ENCODE measurements at regions not wholly inside any gene's neighbourhood (a gene's known extent, or its start where the extent isn't known, plus 50 kb on each side); places are given as distances from the start of the nearest gene placed in this dataset.

DNA sequence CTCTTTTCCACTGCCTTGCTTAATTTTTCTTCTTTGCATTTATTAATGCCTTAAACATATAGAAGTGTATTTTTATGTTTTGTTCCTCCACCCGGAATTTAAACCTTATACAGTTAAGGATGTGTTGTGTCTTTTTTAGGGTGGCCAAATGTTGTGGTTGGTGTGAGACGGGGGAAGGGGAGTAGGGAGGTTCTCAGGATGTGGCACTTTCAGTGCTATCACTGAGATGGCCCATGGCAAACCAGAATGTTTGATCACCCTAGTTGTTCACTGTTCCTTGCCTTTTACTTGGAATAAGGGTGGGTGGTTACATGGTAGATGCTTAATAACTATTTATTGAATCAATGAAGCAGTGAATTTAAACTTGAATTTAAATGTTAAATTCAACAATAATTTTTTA is 216.0 kb upstream of the SLITRK1 start:
- H3K4me3 ChIP-seq (ENCODE audit: low read depth, low read length, poor library complexity, severe bottlenecking) = no peak overlapping the region
- no peaks in the 10 kb centered on the region for H3K4me1 ChIP-seq (ENCODE audit: insufficient read depth, low read length, poor library complexity, severe bottlenecking)
- TF ChIP-seq, protein P1, sequence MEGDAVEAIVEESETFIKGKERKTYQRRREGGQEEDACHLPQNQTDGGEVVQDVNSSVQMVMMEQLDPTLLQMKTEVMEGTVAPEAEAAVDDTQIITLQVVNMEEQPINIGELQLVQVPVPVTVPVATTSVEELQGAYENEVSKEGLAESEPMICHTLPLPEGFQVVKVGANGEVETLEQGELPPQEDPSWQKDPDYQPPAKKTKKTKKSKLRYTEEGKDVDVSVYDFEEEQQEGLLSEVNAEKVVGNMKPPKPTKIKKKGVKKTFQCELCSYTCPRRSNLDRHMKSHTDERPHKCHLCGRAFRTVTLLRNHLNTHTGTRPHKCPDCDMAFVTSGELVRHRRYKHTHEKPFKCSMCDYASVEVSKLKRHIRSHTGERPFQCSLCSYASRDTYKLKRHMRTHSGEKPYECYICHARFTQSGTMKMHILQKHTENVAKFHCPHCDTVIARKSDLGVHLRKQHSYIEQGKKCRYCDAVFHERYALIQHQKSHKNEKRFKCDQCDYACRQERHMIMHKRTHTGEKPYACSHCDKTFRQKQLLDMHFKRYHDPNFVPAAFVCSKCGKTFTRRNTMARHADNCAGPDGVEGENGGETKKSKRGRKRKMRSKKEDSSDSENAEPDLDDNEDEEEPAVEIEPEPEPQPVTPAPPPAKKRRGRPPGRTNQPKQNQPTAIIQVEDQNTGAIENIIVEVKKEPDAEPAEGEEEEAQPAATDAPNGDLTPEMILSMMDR (conservative IDR thresholded peaks at IDR 0.05; ENCODE audit: low read length) = no peak
- TF ChIP-seq EZH2phosphoT487 (IDR thresholded peaks at IDR 0.05; ENCODE audit: borderline replicate concordance, low read depth, low read length) = no peak
- no peaks in the 10 kb centered on the region for H4K20me1 ChIP-seq (ENCODE audit: insufficient read depth, low read length)
- no peak overlapping the region for H3K27ac ChIP-seq (ENCODE audit: low read depth, low read length, poor library complexity, severe bottlenecking)
- H3K4me2 ChIP-seq (ENCODE audit: low read length) = no peak overlapping the region
- CTCF ChIA-PET (ENCODE audit: unreplicated experiment) = no interaction called here
- H3K9me3 ChIP-seq (ENCODE audit: low read length) = no peaks in the 10 kb centered on the region
- H2AFZ ChIP-seq (ENCODE audit: low read length) = no peak overlapping the region
- no peaks in the 10 kb centered on the region for H3K36me3 ChIP-seq (ENCODE audit: insufficient read depth, low read length)
- H3K79me2 ChIP-seq (ENCODE audit: insufficient read depth, low read depth, low read length) = no peaks in the 10 kb centered on the region
- POLR2A ChIA-PET = no interaction called here
- no TSS peak for BruUV-seq (replicated peaks)
- no peaks in the 10 kb centered on the region for H3K9me2 ChIP-seq (ENCODE audit: insufficient read depth, low read length)
- DNase-seq (ENCODE audit: low spot score) = no peak
- intact Hi-C loops (cut with micrococcal nuclease; ENCODE audit: unreplicated experiment) = no loop called here

DNA sequence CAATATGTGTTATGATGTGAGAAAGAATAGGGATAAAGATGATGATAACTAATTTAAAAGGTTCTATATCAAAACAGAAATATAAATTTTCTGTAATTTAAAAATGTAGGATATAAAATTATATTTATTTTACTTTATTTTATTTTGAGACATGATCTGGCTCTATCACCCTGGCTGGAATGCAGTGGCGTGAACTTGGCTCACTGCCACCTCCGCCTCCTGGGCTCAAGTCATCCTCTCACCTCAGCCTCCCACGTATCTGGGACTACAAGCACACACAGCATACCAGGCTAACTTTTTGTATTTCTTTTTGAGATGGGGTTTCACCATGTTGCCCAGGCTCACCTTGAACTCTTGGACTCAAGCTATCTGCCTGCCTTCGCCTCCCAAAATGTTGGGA is 214.9 kb upstream of the SLITRK1 start:
- Histone ChIP-seq H3K4me1 (ENCODE audit: insufficient read depth, low read length, poor library complexity, severe bottlenecking) (no peaks in the 10 kb centered on the region), H3K9me3 (ENCODE audit: low read length) (no peaks in the 10 kb centered on the region), H3K4me3 (ENCODE audit: low read depth, low read length, poor library complexity, severe bottlenecking) (no peak overlapping the region), H2AFZ (ENCODE audit: low read length) (no peak overlapping the region), H4K20me1 (ENCODE audit: insufficient read depth, low read length) (no peaks in the 10 kb centered on the region), H3K27ac (ENCODE audit: low read depth, low read length, poor library complexity, severe bottlenecking) (no peak overlapping the region), H3K79me2 (ENCODE audit: insufficient read depth, low read depth, low read length) (no peaks in the 10 kb centered on the region), H3K36me3 (ENCODE audit: insufficient read depth, low read length) (no peaks in the 10 kb centered on the region), H3K4me2 (ENCODE audit: low read length) (no peak overlapping the region), H3K9me2 (ENCODE audit: insufficient read depth, low read length) (no peaks in the 10 kb centered on the region)
- BruUV-seq (replicated peaks) = no TSS peak
- CTCF ChIA-PET (ENCODE audit: unreplicated experiment) = no interaction called here
- POLR2A ChIA-PET = no interaction called here
- intact Hi-C loops (cut with micrococcal nuclease; ENCODE audit: unreplicated experiment) = no loop called here
- no peak for TF ChIP-seq EZH2phosphoT487 (IDR thresholded peaks at IDR 0.05; ENCODE audit: borderline replicate concordance, low read depth, low read length)
- TF ChIP-seq, protein P1 (conservative IDR thresholded peaks at IDR 0.05; ENCODE audit: low read length) = no peak
- no peak for DNase-seq (ENCODE audit: low spot score)

DNA sequence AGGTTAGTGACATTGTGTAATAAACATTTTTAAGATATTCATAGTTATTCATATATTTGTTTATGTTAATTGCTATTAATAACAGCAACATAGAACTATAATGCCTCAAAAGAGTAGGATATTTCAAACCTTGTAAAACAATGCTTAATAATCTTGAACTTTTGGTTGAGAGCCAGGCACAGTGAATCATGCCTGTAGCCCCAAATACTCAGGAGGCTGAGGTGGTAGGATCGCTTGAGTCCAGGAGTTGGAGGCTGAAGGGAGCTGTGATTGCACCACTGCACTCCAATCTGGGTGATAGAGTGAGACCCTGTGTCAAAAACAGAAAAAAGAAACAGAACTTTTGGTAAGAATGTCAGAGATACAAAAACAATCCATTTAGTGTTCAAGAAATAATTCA is 213.9 kb upstream of the SLITRK1 start:
- no peak overlapping the region for H2AFZ ChIP-seq (ENCODE audit: low read length)
- H3K4me1 ChIP-seq (ENCODE audit: insufficient read depth, low read length, poor library complexity, severe bottlenecking) = no peaks in the 10 kb centered on the region
- H3K79me2 ChIP-seq (ENCODE audit: insufficient read depth, low read depth, low read length) = no peaks in the 10 kb centered on the region
- intact Hi-C loops (cut with micrococcal nuclease; ENCODE audit: unreplicated experiment) = no loop called here
- no peak overlapping the region for H3K4me2 ChIP-seq (ENCODE audit: low read length)
- no peak overlapping the region for H3K27ac ChIP-seq (ENCODE audit: low read depth, low read length, poor library complexity, severe bottlenecking)
- no peaks in the 10 kb centered on the region for H3K9me3 ChIP-seq (ENCODE audit: low read length)
- no peaks in the 10 kb centered on the region for H4K20me1 ChIP-seq (ENCODE audit: insufficient read depth, low read length)
- H3K36me3 ChIP-seq (ENCODE audit: insufficient read depth, low read length) = no peaks in the 10 kb centered on the region
- no peak for TF ChIP-seq EZH2phosphoT487 (IDR thresholded peaks at IDR 0.05; ENCODE audit: borderline replicate concordance, low read depth, low read length)
- TF ChIP-seq, protein P1 (conservative IDR thresholded peaks at IDR 0.05; ENCODE audit: low read length) = no peak
- DNase-seq (ENCODE audit: low spot score) = no peak
- ChIA-PET POLR2A (no interaction called here), CTCF (ENCODE audit: unreplicated experiment) (no interaction called here)
- H3K4me3 ChIP-seq (ENCODE audit: low read depth, low read length, poor library complexity, severe bottlenecking) = no peak overlapping the region
- BruUV-seq (replicated peaks) = no TSS peak
- H3K9me2 ChIP-seq (ENCODE audit: insufficient read depth, low read length) = no peaks in the 10 kb centered on the region
